ENCODE measurements at regions not wholly inside any gene's neighbourhood (a gene's known extent, or its start where the extent isn't known, plus 50 kb on each side); places are given as distances from the start of the nearest gene placed in this dataset.

- no peaks in the 10 kb centered on the region for H3K9me2 ChIP-seq (ENCODE audit: insufficient read depth)
- ChIA-PET CTCF (no interaction called here), POLR2A (no interaction called here), RAD21 (ENCODE audit: low non-redundant PET in 1 of 2, low total read pairs in 2 of 2, uncharacterized antibody in 2 of 2, unreplicated experiment in 2 of 2) (no interaction called here)
- H3K27ac ChIP-seq (ENCODE audit: low read depth, low read length) = no peak overlapping the region
- H3K79me2 ChIP-seq (ENCODE audit: insufficient read depth, low read length) = no peaks in the 10 kb centered on the region
- TF ChIP-seq SRF (IDR thresholded peaks at IDR 0.05; ENCODE audit: low read depth) (no peak), SP1 (IDR thresholded peaks at IDR 0.05; ENCODE audit: low read depth) (no peak), REST (IDR thresholded peaks at IDR 0.05; ENCODE audit: low read depth) (no peak), TCF7L2 (IDR thresholded peaks at IDR 0.05; ENCODE audit: borderline replicate concordance, extremely low read depth, insufficient read depth, insufficient read length) (no peak), CTCF (IDR thresholded peaks at IDR 0.05 in 2 of 3, conservative IDR thresholded peaks at IDR 0.05 in 1 of 3; ENCODE audit: borderline replicate concordance in 1 of 3, insufficient read depth in 1 of 3, low read depth in 2 of 3, low read length in 2 of 3) (no peak), CEBPB (IDR thresholded peaks at IDR 0.05; ENCODE audit: low read depth) (no peak), EZH2phosphoT487 (IDR thresholded peaks at IDR 0.05; ENCODE audit: borderline replicate concordance) (no peak), JUND (IDR thresholded peaks at IDR 0.05) (no peak), POLR2AphosphoS5 (IDR thresholded peaks at IDR 0.05; ENCODE audit: low read depth, low read length) (no peak), RAD21 (IDR thresholded peaks at IDR 0.05; ENCODE audit: low read depth) (no peak), EGR1 (IDR thresholded peaks at IDR 0.05; ENCODE audit: low read depth) (no peak), SIN3A (IDR thresholded peaks at IDR 0.05; ENCODE audit: low read depth) (no peak), ELF1 (IDR thresholded peaks at IDR 0.05; ENCODE audit: borderline replicate concordance, low read depth) (no peak), YY1 (IDR thresholded peaks at IDR 0.05; ENCODE audit: extremely low read depth, insufficient replicate concordance, low read depth, low read length) (no peak), ZFX (IDR thresholded peaks at IDR 0.05) (no peak), POLR2A (IDR thresholded peaks at IDR 0.05; ENCODE audit: borderline replicate concordance, extremely low read depth, insufficient read depth, insufficient read length) (no peak), ZNF274 (IDR thresholded peaks at IDR 0.05; ENCODE audit: low read depth, low read length) (no peak), EZH2 (IDR thresholded peaks at IDR 0.05) (no peak)
- no peak overlapping the region for H3K4me3 ChIP-seq (replicated peaks in 1 of 2; ENCODE audit: low read depth in 1 of 2, low read length in 2 of 2)
- ATAC-seq (no peak), DNase-seq (ENCODE audit: low read depth, low spot score) (no peak)
- no peaks in the 10 kb centered on the region for H3K4me1 ChIP-seq (ENCODE audit: control insufficient read depth in 1 of 2, insufficient read depth in 2 of 2, low read length in 2 of 2)
- no peaks in the 10 kb centered on the region for H4K20me1 ChIP-seq (ENCODE audit: insufficient read depth)
- no TSS peak for BruUV-seq (replicated peaks)
- intact Hi-C loops (cut with micrococcal nuclease) = no loop called here
- H2AFZ ChIP-seq (ENCODE audit: low read depth, low read length, poor library complexity, severe bottlenecking) = no peak overlapping the region
- H3K9ac ChIP-seq (ENCODE audit: low read length) = no peak overlapping the region
- H3K9me3 ChIP-seq (ENCODE audit: control insufficient read depth in 1 of 2, insufficient read depth in 1 of 2, low read depth in 1 of 2, low read length in 2 of 2) = peaks cover 0 to 8% of the 10 kb centered on the region in 2 experiments; a peak in 3 of 4 replicates
- no peak overlapping the region for H3K4me2 ChIP-seq (ENCODE audit: low read length)
- H3K27me3 ChIP-seq (ENCODE audit: insufficient read depth, low read length) = no peaks in the 10 kb centered on the region
- no peaks in the 10 kb centered on the region for H3K36me3 ChIP-seq (ENCODE audit: control insufficient read depth in 1 of 2, insufficient read depth in 2 of 2, low read length in 2 of 2)
Observed at GRCh38 chr14:104363891-104364760, 215.4 kb upstream of the C14orf180 start.
